ENCODE measurements at regions not wholly inside any gene's neighbourhood (a gene's known extent, or its start where the extent isn't known, plus 50 kb on each side); places are given as distances from the start of the nearest gene placed in this dataset.
"Not testable (repeated sequence)": the region's sequence is repeated elsewhere in the genome, so short reads cannot be mapped to it uniquely, and the experiment has no call there.

- H3K27me3 ChIP-seq, result no peaks in the 10 kb centered on the region
- intact Hi-C loops (cut with DNase I), result no loop called here
- ATAC-seq (no peak), DNase-seq (no peak)
- peaks cover 0 to 10% (median 0%) of the 10 kb centered on the region in 3 donors for H3K9me3 ChIP-seq
- no peak overlapping the region for H3K27ac ChIP-seq
- no peak for TF ChIP-seq POLR2A (IDR thresholded peaks at IDR 0.05)
- WGBS, 2 donors, result 48 to 50% methylated on average over 1 of the region's 1 CpG
- no peak overlapping the region for H3K4me3 ChIP-seq
- no peaks in the 10 kb centered on the region for H3K4me1 ChIP-seq
- no peaks in the 10 kb centered on the region for H3K36me3 ChIP-seq (replicated peaks in 1 of 2; ENCODE audit: insufficient read depth in 1 of 2, low read depth in 2 of 2)
Observed at GRCh38 chr21:10430005-10430404, 91.4 kb upstream of the TPTE start.

GRCh38 chr21:10431995-10432394 is 89.4 kb upstream of the TPTE start:
- H3K9me3 ChIP-seq; H3K4me1 ChIP-seq; H3K4me3 ChIP-seq; H3K36me3 ChIP-seq (replicated peaks in 1 of 2; ENCODE audit: insufficient read depth in 1 of 2, low read depth in 2 of 2); H3K27ac ChIP-seq; DNase-seq; intact Hi-C loops (cut with DNase I); H3K27me3 ChIP-seq: not testable (repeated sequence)
- peak; percentile 9 for ATAC-seq
- 40 to 45% methylated on average over 6 of the region's 6 CpGs for WGBS, 2 donors

GRCh38 chr21:10432456-10432855 is 88.9 kb upstream of the TPTE start:
- H3K9me3 ChIP-seq; H3K27me3 ChIP-seq; H3K4me1 ChIP-seq; DNase-seq; ATAC-seq; H3K4me3 ChIP-seq; intact Hi-C loops (cut with DNase I); H3K27ac ChIP-seq; H3K36me3 ChIP-seq (replicated peaks in 1 of 2; ENCODE audit: insufficient read depth in 1 of 2, low read depth in 2 of 2): not testable (repeated sequence)

- H3K9me3 ChIP-seq; intact Hi-C loops (cut with DNase I); H3K27me3 ChIP-seq; DNase-seq; H3K27ac ChIP-seq; H3K4me3 ChIP-seq; H3K4me1 ChIP-seq; ATAC-seq; H3K36me3 ChIP-seq (replicated peaks in 1 of 2; ENCODE audit: insufficient read depth in 1 of 2, low read depth in 2 of 2): not testable (repeated sequence)
- WGBS, 2 donors, result 27% methylated on average over 4 of the region's 4 CpGs
Observed at GRCh38 chr21:10437977-10438376, 83.4 kb upstream of the TPTE start.

GRCh38 chr21:10440639-10441038 is 80.7 kb upstream of the TPTE start:
- H3K4me3 ChIP-seq; intact Hi-C loops (cut with DNase I); H3K27ac ChIP-seq; ATAC-seq; H3K9me3 ChIP-seq; H3K27me3 ChIP-seq; DNase-seq; H3K4me1 ChIP-seq; H3K36me3 ChIP-seq (replicated peaks in 1 of 2; ENCODE audit: insufficient read depth in 1 of 2, low read depth in 2 of 2): not testable (repeated sequence)
- 76 to 80% methylated on average over 2 of the region's 2 CpGs for WGBS, 2 donors

- H3K27ac ChIP-seq; H3K9me3 ChIP-seq; H3K36me3 ChIP-seq (replicated peaks in 1 of 2; ENCODE audit: insufficient read depth in 1 of 2, low read depth in 2 of 2); H3K4me1 ChIP-seq; H3K27me3 ChIP-seq; H3K4me3 ChIP-seq; intact Hi-C loops (cut with DNase I); DNase-seq: not testable (repeated sequence)
- WGBS, 2 donors, result 40 to 45% methylated on average over 6 of the region's 6 CpGs
- ATAC-seq, result peak; percentile 4
Observed at GRCh38 chr21:10442018-10442417, 79.4 kb upstream of the TPTE start.

GRCh38 chr21:10445685-10446084 is 75.7 kb upstream of the TPTE start:
- H3K9me3 ChIP-seq; H3K4me1 ChIP-seq; ATAC-seq; H3K4me3 ChIP-seq; intact Hi-C loops (cut with DNase I); H3K36me3 ChIP-seq (replicated peaks in 1 of 2; ENCODE audit: insufficient read depth in 1 of 2, low read depth in 2 of 2); H3K27ac ChIP-seq; H3K27me3 ChIP-seq; DNase-seq: not testable (repeated sequence)
- 32 to 45% methylated on average over 7 of the region's 7 CpGs for WGBS, 2 donors

- DNase-seq; H3K27me3 ChIP-seq; intact Hi-C loops (cut with DNase I); H3K27ac ChIP-seq; H3K36me3 ChIP-seq (replicated peaks in 1 of 2; ENCODE audit: insufficient read depth in 1 of 2, low read depth in 2 of 2); H3K4me1 ChIP-seq; ATAC-seq; H3K9me3 ChIP-seq; H3K4me3 ChIP-seq: not testable (repeated sequence)
- WGBS, 2 donors, result 51 to 52% methylated on average over 8 of the region's 8 CpGs
Observed at GRCh38 chr21:10449451-10449850, 71.9 kb upstream of the TPTE start.

- ATAC-seq; H3K27ac ChIP-seq; intact Hi-C loops (cut with DNase I); DNase-seq; H3K36me3 ChIP-seq (replicated peaks in 1 of 2; ENCODE audit: insufficient read depth in 1 of 2, low read depth in 2 of 2); H3K4me1 ChIP-seq; H3K9me3 ChIP-seq; H3K27me3 ChIP-seq; H3K4me3 ChIP-seq: not testable (repeated sequence)
- WGBS, 2 donors, result 44 to 46% methylated on average over 6 of the region's 6 CpGs
Observed at GRCh38 chr21:10451274-10451673, 70.1 kb upstream of the TPTE start.

GRCh38 chr21:10457765-10458164 is 63.6 kb upstream of the TPTE start:
- H3K27me3 ChIP-seq; DNase-seq; H3K36me3 ChIP-seq (replicated peaks in 1 of 2; ENCODE audit: insufficient read depth in 1 of 2, low read depth in 2 of 2); ATAC-seq; H3K4me3 ChIP-seq; H3K9me3 ChIP-seq; H3K4me1 ChIP-seq; intact Hi-C loops (cut with DNase I); H3K27ac ChIP-seq: not testable (repeated sequence)
- WGBS, 2 donors, result 15 to 18% methylated on average over 2 of the region's 2 CpGs

GRCh38 chr21:10460957-10461356 is 60.4 kb upstream of the TPTE start:
- H3K36me3 ChIP-seq (replicated peaks in 1 of 2; ENCODE audit: insufficient read depth in 1 of 2, low read depth in 2 of 2); H3K27me3 ChIP-seq; H3K9me3 ChIP-seq; H3K27ac ChIP-seq; intact Hi-C loops (cut with DNase I); H3K4me1 ChIP-seq; ATAC-seq; DNase-seq; H3K4me3 ChIP-seq: not testable (repeated sequence)
- WGBS, 2 donors, result 34 to 37% methylated on average over 5 of the region's 5 CpGs

Data from body of pancreas (tissue), 4 donors.